Natural killer cell (primary cell): ENCODE measurements at regions not wholly inside any gene's neighbourhood (a gene's known extent, or its start where the extent isn't known, plus 50 kb on each side); places are given as distances from the start of the nearest gene placed in this dataset.

Experiments
- ATAC-seq, 3 donors: fragments of 150-1000 bp in 2 of 3; fragments of 200-7000 bp in 1 of 3; cut with Tn5 transposase; 1 replicate in 1 of 3; 2 replicates in 2 of 3; pipeline ENCODE4 v1.10.0; 2021; ENCODE audit warnings: mild to moderate bottlenecking in 2 of 3, moderate library complexity in 2 of 3
- DNase-seq, 2 donors: peaks; one replicate each; pipeline versions ENCODE4 v3.0.0 to v3.0.0-alpha.2; 2013 to 2021; ENCODE audit warnings: mixed read lengths in 1 of 2
- H3K27ac ChIP-seq: one replicate; pipeline ENCODE4 v1.5.1; 2013; ENCODE audit warnings: mild to moderate bottlenecking, low read length
- H3K27me3 ChIP-seq: one replicate; pipeline ENCODE4 v1.6.1; 2013; ENCODE audit warnings: low read length; ENCODE audit not compliant: control insufficient read depth, insufficient read depth
- H3K36me3 ChIP-seq: one replicate; pipeline ENCODE4 v1.6.1; 2013; ENCODE audit warnings: low read length; ENCODE audit not compliant: control insufficient read depth, insufficient read depth
- H3K4me1 ChIP-seq: one replicate; pipeline ENCODE4 v1.6.1; 2013; ENCODE audit warnings: low read length; ENCODE audit not compliant: control insufficient read depth, insufficient read depth
- H3K4me3 ChIP-seq: one replicate; pipeline ENCODE4 v1.5.1; 2013; ENCODE audit warnings: low read length
- H3K9me3 ChIP-seq: one replicate; pipeline ENCODE4 v1.6.1; 2013; ENCODE audit warnings: low read length; ENCODE audit not compliant: control insufficient read depth, insufficient read depth
- H3K27ac Mint-ChIP-seq, 2 donors: one replicate each; pipeline ENCODE4 v1.8.0; 2022; ENCODE audit warnings: mild to moderate bottlenecking in 2 of 2, mixed read lengths in 2 of 2, moderate library complexity in 1 of 2
- H3K27me3 Mint-ChIP-seq, 2 donors: one replicate each; pipeline ENCODE4 v1.8.0; 2022; ENCODE audit warnings: low read depth in 2 of 2, mixed read lengths in 2 of 2
- H3K36me3 Mint-ChIP-seq: one replicate; pipeline ENCODE4 v1.8.0; 2022; ENCODE audit warnings: mixed read lengths
- H3K4me1 Mint-ChIP-seq, 2 donors: one replicate each; pipeline ENCODE4 v1.8.0; 2022; ENCODE audit warnings: mixed read lengths in 2 of 2
- H3K4me3 Mint-ChIP-seq: one replicate; pipeline ENCODE4 v1.8.0; 2022; ENCODE audit warnings: mild to moderate bottlenecking, moderate library complexity, mixed read lengths
- H3K9me3 Mint-ChIP-seq, 2 donors: one replicate each; pipeline ENCODE4 v1.8.0; 2022; ENCODE audit warnings: mixed read lengths in 2 of 2
- WGBS: methylation state at CpG from one replicate; pipeline ENCODE4 v1.1.7; 2013; ENCODE audit warnings: missing lambda C conversion rate; ENCODE audit not compliant: insufficient coverage; 5-methylcytosine and 5-hydroxymethylcytosine counted together
- intact Hi-C: fragments of 100-400 bp; cut with micrococcal nuclease; formaldehyde crosslinking; loops from one replicate; pipeline ENCODE4 v1.14.2; 2022
- TF ChIP-seq, protein P1 (sequence below): fragments of 200-600 bp; IDR thresholded peaks from one replicate; pipeline ENCODE4 v1.8.0; 2022; ENCODE audit warnings: antibody characterized with exemption

GRCh38 chr7:9846902-9847301, 1126.8 kb upstream of the PHF14 start:
- DNase-seq (no peak), ATAC-seq (no peak)
- H3K27me3 ChIP-seq: no peaks in the 10 kb centered on the region
- H3K4me3 ChIP-seq: no peak overlapping the region
- intact Hi-C loops: no loop called here
- Mint-ChIP-seq H3K27me3 (no peaks in the 10 kb centered on the region), H3K36me3 (no peaks in the 10 kb centered on the region), H3K4me3 (no peak overlapping the region), H3K27ac (no peak overlapping the region), H3K9me3 (peaks cover 5 to 6% of the 10 kb centered on the region in 2 donors), H3K4me1 (no peaks in the 10 kb centered on the region)
- no peak overlapping the region for H3K27ac ChIP-seq
- H3K36me3 ChIP-seq: no peaks in the 10 kb centered on the region
- peaks cover 8% of the 10 kb centered on the region for H3K9me3 ChIP-seq
- WGBS: 70% methylated on average over 3 of the region's 3 CpGs
- TF ChIP-seq, protein P1, sequence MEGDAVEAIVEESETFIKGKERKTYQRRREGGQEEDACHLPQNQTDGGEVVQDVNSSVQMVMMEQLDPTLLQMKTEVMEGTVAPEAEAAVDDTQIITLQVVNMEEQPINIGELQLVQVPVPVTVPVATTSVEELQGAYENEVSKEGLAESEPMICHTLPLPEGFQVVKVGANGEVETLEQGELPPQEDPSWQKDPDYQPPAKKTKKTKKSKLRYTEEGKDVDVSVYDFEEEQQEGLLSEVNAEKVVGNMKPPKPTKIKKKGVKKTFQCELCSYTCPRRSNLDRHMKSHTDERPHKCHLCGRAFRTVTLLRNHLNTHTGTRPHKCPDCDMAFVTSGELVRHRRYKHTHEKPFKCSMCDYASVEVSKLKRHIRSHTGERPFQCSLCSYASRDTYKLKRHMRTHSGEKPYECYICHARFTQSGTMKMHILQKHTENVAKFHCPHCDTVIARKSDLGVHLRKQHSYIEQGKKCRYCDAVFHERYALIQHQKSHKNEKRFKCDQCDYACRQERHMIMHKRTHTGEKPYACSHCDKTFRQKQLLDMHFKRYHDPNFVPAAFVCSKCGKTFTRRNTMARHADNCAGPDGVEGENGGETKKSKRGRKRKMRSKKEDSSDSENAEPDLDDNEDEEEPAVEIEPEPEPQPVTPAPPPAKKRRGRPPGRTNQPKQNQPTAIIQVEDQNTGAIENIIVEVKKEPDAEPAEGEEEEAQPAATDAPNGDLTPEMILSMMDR: no peak
- H3K4me1 ChIP-seq: no peaks in the 10 kb centered on the region

DNA sequence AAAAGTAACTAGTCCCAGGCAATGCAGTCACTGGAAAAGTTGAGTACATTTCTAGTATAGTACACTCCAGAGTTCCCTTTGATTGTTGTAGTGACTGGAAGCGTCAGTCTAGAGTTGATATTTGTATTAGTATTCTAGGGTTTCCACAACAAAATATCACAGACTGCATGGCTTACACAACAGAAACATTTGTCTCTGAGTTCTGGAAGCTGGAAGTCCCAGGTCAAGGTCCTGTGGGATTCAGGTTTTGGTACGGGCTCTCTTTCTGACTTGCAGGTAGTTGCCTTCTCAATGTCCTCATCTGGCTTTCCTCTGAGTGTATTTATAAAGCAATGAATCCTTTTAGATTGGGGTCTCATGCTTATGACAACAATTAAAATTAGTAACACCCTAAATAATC, 1119.1 kb upstream of the PHF14 start:
- no peak overlapping the region for H3K27ac Mint-ChIP-seq
- no peak overlapping the region for H3K27ac ChIP-seq
- intact Hi-C loops: no loop called here
- H3K9me3 ChIP-seq: peaks cover 8% of the 10 kb centered on the region
- no peaks in the 10 kb centered on the region for H3K4me1 ChIP-seq
- TF ChIP-seq, protein P1: no peak
- no peak overlapping the region for H3K4me3 Mint-ChIP-seq
- H3K27me3 ChIP-seq: no peaks in the 10 kb centered on the region
- H3K9me3 Mint-ChIP-seq: peaks cover 10 to 17% of the 10 kb centered on the region in 2 donors
- no peaks in the 10 kb centered on the region for H3K4me1 Mint-ChIP-seq
- DNase-seq: no peak
- H3K27me3 Mint-ChIP-seq: no peaks in the 10 kb centered on the region
- ATAC-seq: no peak
- no peaks in the 10 kb centered on the region for H3K36me3 ChIP-seq
- H3K4me3 ChIP-seq: no peak overlapping the region
- H3K36me3 Mint-ChIP-seq: no peaks in the 10 kb centered on the region
- 88% methylated on average over 1 of the region's 2 CpGs for WGBS

- Mint-ChIP-seq H3K4me1 (no peaks in the 10 kb centered on the region), H3K27me3 (no peaks in the 10 kb centered on the region), H3K36me3 (no peaks in the 10 kb centered on the region), H3K27ac (no peak overlapping the region), H3K9me3 (peaks cover 19 to 32% of the 10 kb centered on the region in 2 donors), H3K4me3 (no peak overlapping the region)
- no peaks in the 10 kb centered on the region for H3K36me3 ChIP-seq
- 100% methylated on average over 1 of the region's 1 CpG for WGBS
- ATAC-seq (no peak), DNase-seq (no peak)
- no peak overlapping the region for H3K4me3 ChIP-seq
- intact Hi-C loops: no loop called here
- no peak overlapping the region for H3K27ac ChIP-seq
- H3K27me3 ChIP-seq: no peaks in the 10 kb centered on the region
- peaks cover 5% of the 10 kb centered on the region for H3K9me3 ChIP-seq
- TF ChIP-seq, protein P1: no peak
- H3K4me1 ChIP-seq: no peaks in the 10 kb centered on the region
Measured at GRCh38 chr7:9856668-9857067, 1117.0 kb upstream of the PHF14 start.

GRCh38 chr7:9863545-9863944, 1110.1 kb upstream of the PHF14 start:
- H3K4me3 ChIP-seq: no peak overlapping the region
- Mint-ChIP-seq H3K4me1 (no peaks in the 10 kb centered on the region), H3K36me3 (no peaks in the 10 kb centered on the region), H3K27ac (no peak overlapping the region), H3K27me3 (no peaks in the 10 kb centered on the region), H3K4me3 (no peak overlapping the region), H3K9me3 (peaks cover 13 to 26% of the 10 kb centered on the region in 2 donors)
- no peak for DNase-seq
- no peaks in the 10 kb centered on the region for H3K4me1 ChIP-seq
- WGBS: 91% methylated on average over 3 of the region's 3 CpGs
- H3K27ac ChIP-seq: no peak overlapping the region
- no peaks in the 10 kb centered on the region for H3K36me3 ChIP-seq
- no peaks in the 10 kb centered on the region for H3K27me3 ChIP-seq
- TF ChIP-seq, protein P1: no peak
- intact Hi-C loops: no loop called here
- ATAC-seq: no peak
- H3K9me3 ChIP-seq: peaks cover 5% of the 10 kb centered on the region
